GM13976 (cell line): ENCODE measurements at regions not wholly inside any gene's neighbourhood (a gene's known extent, or its start where the extent isn't known, plus 50 kb on each side); places are given as distances from the start of the nearest gene placed in this dataset.

Source experiments
- DNase-seq: peaks from one replicate; pipeline ENCODE4 v3.0.0; 2012; ENCODE audit warnings: low spot score
- in situ Hi-C: fragments of 300-500 bp; cut with MboI; formaldehyde crosslinking; loops from one replicate; pipeline ENCODE4 v1.12.0; 2022; ENCODE audit warnings: low sequenced_read_pairs, mixed read lengths, inconsistent platforms; ENCODE audit not compliant: unreplicated experiment
- TF ChIP-seq, protein P1 (sequence below): IDR thresholded peaks from 2 replicates; pipeline ENCODE4 v1.5.1; 2012; ENCODE audit warnings: borderline replicate concordance, mild to moderate bottlenecking; ENCODE audit not compliant: insufficient read depth; ENCODE audit errors: extremely low read depth, missing control alignments, control extremely low read depth

DNA sequence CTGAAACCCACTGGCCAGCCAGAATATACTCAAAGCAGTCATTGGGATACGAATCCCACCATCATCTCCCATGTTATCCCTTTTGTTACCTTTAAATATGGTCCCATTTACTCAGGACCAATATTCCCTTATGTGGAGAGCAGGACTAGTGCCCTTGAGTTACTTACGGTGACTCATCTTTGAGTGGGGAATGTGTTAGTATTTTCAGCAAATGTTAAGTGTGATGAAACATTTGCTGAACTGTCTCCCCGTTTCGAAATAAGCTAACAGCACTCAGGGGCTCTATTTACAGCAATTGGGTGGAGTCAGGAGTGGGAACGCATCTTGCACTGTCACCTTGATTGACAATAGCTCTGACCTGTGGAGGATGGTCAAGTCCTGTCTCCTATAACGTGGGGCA, 67.4 kb downstream of the CTSL start:
- no peak for DNase-seq
- in situ Hi-C loops, result no loop called here
- TF ChIP-seq, protein P1, sequence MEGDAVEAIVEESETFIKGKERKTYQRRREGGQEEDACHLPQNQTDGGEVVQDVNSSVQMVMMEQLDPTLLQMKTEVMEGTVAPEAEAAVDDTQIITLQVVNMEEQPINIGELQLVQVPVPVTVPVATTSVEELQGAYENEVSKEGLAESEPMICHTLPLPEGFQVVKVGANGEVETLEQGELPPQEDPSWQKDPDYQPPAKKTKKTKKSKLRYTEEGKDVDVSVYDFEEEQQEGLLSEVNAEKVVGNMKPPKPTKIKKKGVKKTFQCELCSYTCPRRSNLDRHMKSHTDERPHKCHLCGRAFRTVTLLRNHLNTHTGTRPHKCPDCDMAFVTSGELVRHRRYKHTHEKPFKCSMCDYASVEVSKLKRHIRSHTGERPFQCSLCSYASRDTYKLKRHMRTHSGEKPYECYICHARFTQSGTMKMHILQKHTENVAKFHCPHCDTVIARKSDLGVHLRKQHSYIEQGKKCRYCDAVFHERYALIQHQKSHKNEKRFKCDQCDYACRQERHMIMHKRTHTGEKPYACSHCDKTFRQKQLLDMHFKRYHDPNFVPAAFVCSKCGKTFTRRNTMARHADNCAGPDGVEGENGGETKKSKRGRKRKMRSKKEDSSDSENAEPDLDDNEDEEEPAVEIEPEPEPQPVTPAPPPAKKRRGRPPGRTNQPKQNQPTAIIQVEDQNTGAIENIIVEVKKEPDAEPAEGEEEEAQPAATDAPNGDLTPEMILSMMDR, result no peak

DNA sequence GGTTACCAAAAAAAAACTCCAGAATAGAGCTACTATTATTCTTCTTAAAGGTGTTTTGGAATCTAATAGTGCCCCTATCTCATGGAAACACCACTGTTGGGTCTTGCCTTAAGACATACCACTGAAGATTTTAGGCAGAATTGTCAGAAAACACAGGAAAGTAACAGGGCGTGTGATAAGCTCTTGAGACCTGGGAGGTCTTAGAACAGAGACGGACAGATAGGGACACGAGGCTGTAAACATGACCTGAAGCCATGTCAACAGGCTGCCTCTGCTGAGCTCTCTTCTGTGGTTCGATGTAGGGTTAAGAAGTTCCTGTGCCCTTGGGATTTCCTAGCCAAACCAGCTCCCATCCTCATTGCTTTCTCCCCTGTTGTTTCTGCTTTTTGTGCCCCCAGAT, 69.3 kb downstream of the CTSL start:
- no peak for DNase-seq
- in situ Hi-C loops, result no loop called here
- TF ChIP-seq, protein P1, result no peak

DNA sequence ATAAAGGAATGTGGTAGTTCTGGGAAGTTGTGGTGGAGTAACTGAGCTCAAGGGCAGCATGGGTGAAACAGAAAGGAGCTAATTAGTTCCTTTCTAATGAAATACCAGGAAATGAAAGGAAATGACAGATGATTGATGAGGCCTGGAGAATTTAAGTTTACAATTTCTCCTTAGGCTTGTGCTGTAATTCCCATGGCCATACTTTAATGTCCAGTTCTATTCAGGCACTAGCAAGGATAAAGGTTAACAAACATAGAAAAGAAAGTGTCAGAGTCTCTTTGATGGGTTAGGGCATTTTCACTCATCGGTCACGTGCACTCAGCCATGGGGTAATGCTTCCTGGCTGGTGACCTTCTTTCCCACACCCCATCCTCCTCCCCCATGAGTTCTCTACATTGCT, 70.3 kb downstream of the CTSL start:
- DNase-seq, result no peak
- TF ChIP-seq, protein P1, result no peak
- in situ Hi-C loops, result no loop called here

DNA sequence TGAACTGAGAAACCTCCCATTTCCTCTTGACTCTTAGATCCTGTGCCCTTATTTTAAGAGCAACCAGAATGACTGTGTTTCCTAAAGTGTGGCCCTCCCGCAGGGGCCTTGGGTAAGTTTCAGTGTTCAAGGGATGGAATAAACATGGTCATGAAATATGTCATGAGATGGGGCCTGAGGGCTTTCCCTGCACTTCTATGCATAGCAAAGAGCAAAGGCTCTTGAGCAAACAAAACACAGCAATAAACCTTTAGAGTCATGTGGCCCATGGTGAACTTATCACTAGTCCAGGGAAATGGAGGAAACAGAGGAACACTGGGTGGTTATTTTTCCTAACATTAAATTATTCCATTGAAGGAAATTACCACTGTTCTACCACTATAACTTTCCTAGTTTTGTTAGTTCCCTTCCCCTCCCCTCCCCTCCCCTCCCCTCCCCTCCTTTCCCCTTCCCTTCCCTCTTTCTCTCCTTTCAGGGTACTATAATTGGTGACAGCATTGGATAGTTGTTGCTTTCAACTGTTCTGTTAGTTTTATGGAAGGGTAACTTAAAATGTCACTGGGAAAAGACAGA, 72.4 kb downstream of the CTSL start:
- TF ChIP-seq, protein P1, result no peak
- no peak for DNase-seq
- in situ Hi-C loops, result no loop called here

DNA sequence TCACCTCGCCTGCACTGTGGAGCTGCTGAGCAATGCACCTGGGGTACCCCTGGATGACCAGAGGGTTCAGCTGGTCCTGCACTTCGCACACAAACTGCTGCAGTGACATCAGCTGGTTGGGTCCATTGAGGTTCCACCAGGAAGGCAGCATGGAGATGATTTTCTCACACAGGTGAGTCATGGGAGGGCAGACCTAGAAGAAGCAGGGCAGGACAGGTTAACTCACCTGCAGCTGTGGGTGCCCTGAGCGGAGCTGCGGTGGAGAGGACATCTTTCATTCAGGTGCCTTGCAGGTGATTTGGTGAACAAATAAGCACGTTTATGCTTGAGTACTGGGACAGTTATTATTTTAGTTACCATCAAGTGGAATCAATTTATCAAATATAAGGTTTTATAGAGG, 73.6 kb downstream of the CTSL start:
- in situ Hi-C loops, result no loop called here
- DNase-seq, result no peak
- TF ChIP-seq, protein P1, result no peak

DNA sequence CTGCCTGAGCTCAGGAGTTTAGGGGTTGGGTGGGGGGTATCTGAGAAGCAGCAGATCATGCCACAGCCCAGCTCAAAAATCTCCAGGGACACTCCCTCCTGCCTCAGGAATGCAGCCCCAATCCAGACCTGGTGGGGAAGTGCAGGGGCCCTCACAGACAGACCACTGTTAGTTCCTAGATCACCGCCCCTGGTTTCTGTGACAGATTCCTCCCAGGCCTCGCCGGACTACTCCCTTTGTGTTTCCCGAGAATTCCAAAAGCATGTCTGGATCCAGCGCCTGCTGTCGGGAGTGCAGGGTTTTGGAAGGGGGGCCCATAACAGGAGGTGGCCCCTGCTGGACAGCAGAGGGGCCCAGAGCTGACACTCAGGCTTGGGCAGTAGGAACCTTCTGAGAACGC, 74.5 kb downstream of the CTSL start:
- in situ Hi-C loops, result no loop called here
- no peak for DNase-seq
- TF ChIP-seq, protein P1, result no peak

DNA sequence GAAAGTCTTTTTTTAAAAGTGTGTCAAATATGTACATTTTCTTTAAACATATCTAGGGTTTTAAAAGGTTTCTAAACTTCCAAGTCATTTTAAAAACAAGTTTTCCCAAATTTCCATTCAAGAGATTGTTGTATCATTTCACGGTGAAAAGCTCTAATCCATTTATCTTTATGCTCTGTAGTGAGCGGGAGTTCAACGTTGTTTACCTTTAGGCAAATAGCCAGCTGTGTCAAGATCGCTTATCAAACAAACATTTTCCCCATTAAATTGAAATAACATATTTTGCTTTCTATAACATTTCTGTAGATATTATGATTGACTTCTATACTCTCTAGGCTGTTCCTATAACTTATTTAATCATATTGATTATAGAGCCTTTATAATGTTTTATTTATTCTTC, 75.1 kb downstream of the CTSL start:
- TF ChIP-seq, protein P1, result no peak
- DNase-seq, result no peak
- in situ Hi-C loops, result no loop called here
